ENCODE measurements at regions not wholly inside any gene's neighbourhood (a gene's known extent, or its start where the extent isn't known, plus 50 kb on each side); places are given as distances from the start of the nearest gene placed in this dataset.

GRCh38 chr5:167578977-167579692 is 712.3 kb upstream of the WWC1 start:
- DNase-seq (ENCODE audit: extremely low read depth in 1 of 11, low read depth in 9 of 11, low spot score in 4 of 11), result no peak

DNA sequence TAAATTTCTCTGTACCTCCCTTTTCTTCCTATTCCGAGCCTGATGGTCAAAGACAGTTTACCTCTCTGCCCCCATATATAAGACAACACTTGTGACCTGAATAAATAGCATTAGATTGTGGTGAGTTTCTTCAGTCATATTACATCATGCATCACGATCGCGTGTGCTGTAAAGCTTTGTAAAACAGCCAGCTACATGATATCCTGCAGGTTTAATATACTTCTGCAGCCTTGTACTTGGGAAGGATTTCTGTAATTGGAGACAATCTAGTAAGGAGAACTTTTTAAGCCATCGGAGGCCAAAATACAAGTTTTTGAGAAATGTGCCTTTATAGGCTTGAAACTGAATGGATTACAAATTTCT is 711.8 kb upstream of the WWC1 start:
- DNase-seq (ENCODE audit: extremely low read depth in 1 of 11, low read depth in 9 of 11, low spot score in 4 of 11), result no peak

- DNase-seq (ENCODE audit: extremely low read depth in 1 of 11, low read depth in 9 of 11, low spot score in 4 of 11), result no peak
Measured at GRCh38 chr5:167580608-167581007, 710.8 kb upstream of the WWC1 start.

- DNase-seq (ENCODE audit: extremely low read depth in 1 of 11, low read depth in 9 of 11, low spot score in 4 of 11), result no peak
Measured at GRCh38 chr5:167582283-167582682, 709.2 kb upstream of the WWC1 start.

DNA sequence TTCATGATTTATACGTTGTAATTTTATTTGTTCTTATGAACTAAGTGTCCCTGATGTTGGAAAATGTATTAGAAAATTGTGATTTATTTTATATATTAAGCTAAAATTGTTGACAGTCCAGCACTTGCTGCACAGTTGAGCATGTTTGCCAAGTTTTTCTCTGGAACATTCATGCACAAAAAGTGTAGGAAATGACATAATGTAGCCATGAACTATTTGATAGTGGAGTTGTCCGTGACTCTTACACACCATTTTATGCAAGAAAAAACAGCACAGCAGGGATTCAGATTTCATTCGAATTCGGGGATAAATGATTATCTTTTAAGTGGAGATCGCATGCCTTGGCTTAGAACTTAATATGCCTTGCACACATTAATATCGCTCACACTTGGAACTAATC is 708.6 kb upstream of the WWC1 start:
- DNase-seq (ENCODE audit: extremely low read depth in 1 of 11, low read depth in 9 of 11, low spot score in 4 of 11), result no peak

- no peak for DNase-seq (ENCODE audit: extremely low read depth in 1 of 11, low read depth in 9 of 11, low spot score in 4 of 11)
Measured at GRCh38 chr5:167585184-167585583, 706.3 kb upstream of the WWC1 start.

DNA sequence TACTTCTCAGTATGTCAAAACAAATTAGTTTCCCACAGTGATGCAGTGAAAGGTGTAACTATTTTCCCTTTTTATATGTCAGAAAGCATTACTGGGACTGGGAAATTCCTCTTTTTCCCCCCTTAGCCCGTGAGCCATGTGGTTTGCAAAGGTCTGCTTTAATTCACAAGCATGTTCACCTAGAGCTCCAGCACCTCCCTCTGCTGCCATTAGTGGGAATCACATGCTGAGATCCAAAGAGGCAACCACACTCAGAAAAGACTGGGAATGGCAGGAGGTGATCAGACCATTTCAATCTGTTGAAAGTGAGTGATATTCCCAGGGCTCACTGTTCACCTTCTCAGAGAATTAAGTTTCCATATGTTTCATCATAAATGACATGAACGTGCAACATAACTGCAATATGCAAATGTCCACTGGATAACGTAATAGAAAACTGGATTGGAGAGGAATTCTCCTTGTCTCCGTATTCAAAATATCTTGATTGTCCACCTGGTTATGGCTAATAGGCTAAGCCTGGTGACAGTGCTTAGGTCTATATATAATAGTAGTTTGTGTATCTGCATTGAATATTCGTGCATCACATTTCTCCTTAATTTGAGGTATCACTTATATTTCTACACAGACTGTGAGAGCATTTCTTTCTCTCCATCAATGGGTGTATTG is 703.5 kb upstream of the WWC1 start:
- DNase-seq (ENCODE audit: extremely low read depth in 1 of 11, low read depth in 9 of 11, low spot score in 4 of 11), result peak in 1 of 11 donors; percentile 29

DNA sequence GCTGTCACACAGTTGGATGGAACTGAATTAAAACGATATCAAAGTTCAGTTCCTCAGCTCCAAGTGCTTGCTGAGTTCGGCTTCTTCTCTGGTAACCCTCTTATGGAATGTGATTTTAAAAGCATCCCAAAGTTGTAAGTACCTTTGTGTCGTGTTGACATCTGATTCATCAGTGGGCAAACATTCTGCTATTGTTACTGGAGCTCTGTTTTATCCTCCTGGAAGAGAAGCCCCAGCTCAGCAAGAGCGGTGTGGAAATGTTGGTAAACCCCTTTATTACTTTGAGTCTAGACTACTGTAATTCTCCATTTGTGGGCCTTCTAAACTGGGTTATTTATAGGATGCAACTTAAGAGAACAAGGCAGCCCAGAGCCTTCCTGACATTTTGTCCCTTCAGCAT is 699.3 kb upstream of the WWC1 start:
- DNase-seq (ENCODE audit: extremely low read depth in 1 of 11, low read depth in 9 of 11, low spot score in 4 of 11), result no peak

DNA sequence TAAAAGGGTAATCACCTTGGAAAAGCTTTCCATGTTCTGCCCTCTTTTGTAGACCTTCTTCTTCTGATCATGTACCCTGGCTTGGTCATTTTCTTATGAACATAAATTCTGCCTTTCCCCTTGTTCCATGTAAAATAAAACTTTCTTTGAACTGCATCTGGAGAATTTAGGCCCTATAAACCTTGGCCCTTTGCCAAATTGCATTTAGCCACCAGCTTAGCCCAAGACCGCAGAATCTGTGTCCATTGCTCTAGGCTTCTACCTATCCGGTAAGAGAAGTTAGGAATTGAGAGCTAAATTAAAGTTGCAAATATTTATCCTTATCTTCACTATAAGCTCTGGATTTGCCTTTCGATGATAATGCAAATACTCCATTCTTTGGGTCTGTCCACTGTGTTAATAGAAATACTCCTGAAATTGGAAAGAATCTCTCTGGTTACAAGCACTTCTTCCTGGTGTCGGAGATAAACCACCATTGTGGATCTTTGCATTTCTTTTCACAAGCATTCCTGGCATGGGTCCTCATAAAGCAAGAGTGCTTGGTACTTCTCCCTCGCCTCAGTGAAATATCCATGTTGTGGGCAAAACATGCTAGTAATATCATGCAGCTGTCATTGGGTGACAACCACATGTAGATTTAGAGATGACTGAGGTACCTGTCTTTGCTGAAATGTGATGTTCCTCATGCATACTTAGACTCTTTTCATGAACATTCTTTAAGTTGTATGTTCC is 698.0 kb upstream of the WWC1 start:
- DNase-seq (ENCODE audit: extremely low read depth in 1 of 11, low read depth in 9 of 11, low spot score in 4 of 11), result no peak

- DNase-seq (ENCODE audit: extremely low read depth in 1 of 11, low read depth in 9 of 11, low spot score in 4 of 11), result no peak
Measured at GRCh38 chr5:167594061-167594435, 697.4 kb upstream of the WWC1 start.

GRCh38 chr5:167594750-167595149 is 696.7 kb upstream of the WWC1 start:
- no peak for DNase-seq (ENCODE audit: extremely low read depth in 1 of 11, low read depth in 9 of 11, low spot score in 4 of 11)

DNA sequence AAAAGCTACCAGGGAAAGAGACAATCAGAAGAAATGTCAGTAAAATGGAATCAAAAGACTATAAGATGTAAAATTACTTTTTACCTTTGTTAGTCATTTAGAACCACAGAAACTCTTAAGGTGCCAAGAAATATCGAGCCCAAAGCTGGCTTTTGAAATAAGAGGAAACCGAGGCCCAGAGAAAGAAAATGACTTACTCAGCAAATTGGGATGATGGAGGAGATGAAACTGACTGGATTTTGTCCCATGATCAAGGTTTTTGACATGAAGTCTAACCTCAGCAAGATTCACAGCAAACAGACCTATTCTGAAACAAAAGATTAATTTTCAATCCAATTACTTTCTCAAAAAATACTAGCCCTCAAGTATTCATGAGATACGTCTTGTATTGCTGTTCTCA is 696.2 kb upstream of the WWC1 start:
- DNase-seq (ENCODE audit: extremely low read depth in 1 of 11, low read depth in 9 of 11, low spot score in 4 of 11), result no peak

DNA sequence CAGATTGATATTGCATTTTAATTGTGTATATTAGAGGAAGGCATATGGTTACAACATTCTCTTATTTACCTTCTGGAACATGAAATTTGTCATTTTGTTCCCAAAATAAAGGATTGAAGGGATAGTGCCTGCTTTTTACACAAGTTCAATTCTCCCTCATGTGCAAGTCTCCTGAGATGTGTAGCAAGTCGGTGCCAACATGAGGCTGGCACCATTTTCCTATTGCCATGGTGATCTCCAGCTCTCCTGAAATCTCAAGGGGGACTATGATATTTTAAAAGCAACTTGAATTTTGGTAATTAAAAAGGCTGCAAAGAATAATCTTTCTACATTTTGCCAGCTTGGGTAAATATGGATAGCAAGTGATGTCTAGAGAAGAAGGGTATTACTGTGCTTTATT is 693.3 kb upstream of the WWC1 start:
- DNase-seq (ENCODE audit: extremely low read depth in 1 of 11, low read depth in 9 of 11, low spot score in 4 of 11), result no peak

- DNase-seq (ENCODE audit: extremely low read depth in 1 of 11, low read depth in 9 of 11, low spot score in 4 of 11), result no peak
Measured at GRCh38 chr5:167602067-167602466, 689.4 kb upstream of the WWC1 start.

GRCh38 chr5:167603135-167603534 is 688.3 kb upstream of the WWC1 start:
- DNase-seq (ENCODE audit: extremely low read depth in 1 of 11, low read depth in 9 of 11, low spot score in 4 of 11), result no peak

GRCh38 chr5:167608390-167609272 is 682.8 kb upstream of the WWC1 start:
- DNase-seq (ENCODE audit: extremely low read depth in 1 of 11, low read depth in 9 of 11, low spot score in 4 of 11), result no peak

DNA sequence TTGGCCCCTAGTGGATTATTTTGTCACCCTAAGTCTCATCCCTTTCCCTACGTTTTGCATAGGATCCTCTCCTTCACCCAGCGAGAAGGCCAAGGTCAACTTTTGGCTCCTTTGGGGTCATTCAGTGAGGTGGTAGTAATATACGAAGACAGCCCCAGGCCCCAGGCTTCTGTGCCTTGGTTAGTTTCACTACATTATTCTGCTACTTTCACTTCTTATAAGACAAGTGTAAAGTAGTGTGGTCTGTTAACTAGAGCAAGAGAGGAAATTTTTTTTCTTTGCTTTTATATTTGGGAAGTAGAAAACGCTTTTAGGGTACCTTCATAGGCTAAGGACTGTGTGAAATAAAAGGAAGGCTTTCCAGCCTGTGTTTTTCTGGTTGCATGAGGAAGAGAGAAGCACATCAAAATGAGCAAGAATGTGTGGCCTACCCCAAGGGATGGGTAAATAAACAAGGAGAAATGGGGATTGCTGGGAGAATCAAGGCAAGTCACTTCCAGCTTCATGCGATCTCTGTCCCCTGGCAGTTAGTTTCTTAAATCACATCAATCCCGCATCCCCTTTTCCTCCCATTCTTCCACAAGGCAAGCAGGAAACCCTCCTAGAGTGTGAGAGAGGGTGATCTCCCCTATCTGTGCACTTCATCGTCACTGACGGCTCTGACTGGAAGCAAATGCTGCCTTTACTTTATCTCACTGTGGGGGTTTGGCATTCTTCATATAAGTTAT is 677.0 kb upstream of the WWC1 start:
- no peak for DNase-seq (ENCODE audit: extremely low read depth in 1 of 11, low read depth in 9 of 11, low spot score in 4 of 11)

DNA sequence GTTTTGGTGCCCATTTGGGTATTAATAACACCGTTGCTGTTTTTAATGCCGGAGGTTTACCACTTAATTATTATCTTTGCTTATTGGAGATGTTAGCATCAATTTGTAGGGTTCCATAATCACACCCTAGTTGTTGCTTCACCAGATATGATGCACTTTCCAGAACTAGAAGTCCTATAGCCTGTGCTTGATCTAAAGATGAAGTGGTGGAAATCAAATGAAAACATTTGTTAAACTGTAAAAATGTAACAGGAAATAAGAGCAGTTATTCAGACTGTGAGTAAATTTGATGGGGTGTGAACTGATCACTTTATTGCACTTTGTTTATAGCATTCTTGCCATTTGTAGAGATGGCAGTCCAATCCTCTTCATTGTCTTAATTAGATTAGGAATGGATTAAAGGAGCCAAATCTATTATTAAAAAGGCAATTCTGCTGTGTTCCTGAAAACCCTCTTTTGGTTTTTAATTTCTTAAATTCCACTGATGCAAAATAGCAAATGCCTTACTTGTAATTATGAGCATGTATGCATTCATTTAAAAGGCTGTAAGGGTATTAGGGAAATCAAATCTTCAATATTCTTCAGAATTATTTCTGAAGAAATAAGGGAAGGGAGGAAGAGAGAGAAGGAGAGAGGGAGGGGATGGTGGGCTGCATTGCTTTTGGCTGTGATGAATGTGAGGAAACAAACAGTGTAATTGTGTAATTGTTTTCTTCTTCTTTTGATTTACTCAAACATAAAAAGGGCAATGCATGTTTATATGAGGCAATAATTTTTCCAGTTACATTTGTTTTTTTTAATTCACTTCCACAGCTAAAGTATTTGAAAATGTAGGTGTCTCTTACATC is 675.2 kb upstream of the WWC1 start:
- DNase-seq (ENCODE audit: extremely low read depth in 1 of 11, low read depth in 9 of 11, low spot score in 4 of 11), result no peak

All from renal cortex interstitium (tissue), 11 donors.